Liver (tissue), 7 donors: ENCODE measurements at regions not wholly inside any gene's neighbourhood (a gene's known extent, or its start where the extent isn't known, plus 50 kb on each side); places are given as distances from the start of the nearest gene placed in this dataset.

Source experiments
- DNase-seq: peaks from one replicate; pipeline ENCODE4 v3.0.0-alpha.2; 2017; ENCODE audit warnings: low spot score
- H3K27ac ChIP-seq, 2 donors: one replicate each; pipeline ENCODE4 v1.7.0; 2013; ENCODE audit warnings: inconsistent platforms in 2 of 2, low read length in 2 of 2, control low read depth in 1 of 2, low read depth in 1 of 2, mild to moderate bottlenecking in 1 of 2
- H3K27me3 ChIP-seq, 4 donors: one replicate each; pipeline versions ENCODE4 v1.6.1 to v1.7.0; 2013; ENCODE audit warnings: low read length in 3 of 4, inconsistent platforms in 1 of 4, mild to moderate bottlenecking in 1 of 4, moderate library complexity in 1 of 4; ENCODE audit not compliant: control insufficient read depth in 4 of 4, insufficient read depth in 4 of 4
- H3K36me3 ChIP-seq, 4 donors: one replicate each; pipeline versions ENCODE4 v1.6.1 to v1.7.0; 2013; ENCODE audit warnings: low read length in 3 of 4, mild to moderate bottlenecking in 3 of 4, low read depth in 1 of 4, moderate library complexity in 1 of 4; ENCODE audit not compliant: control insufficient read depth in 4 of 4, insufficient read depth in 3 of 4
- H3K4me1 ChIP-seq, 4 donors: one replicate each; pipeline versions ENCODE4 v1.6.1 to v1.7.0; 2013; ENCODE audit warnings: low read length in 3 of 4, mild to moderate bottlenecking in 3 of 4, moderate library complexity in 1 of 4; ENCODE audit not compliant: control insufficient read depth in 4 of 4, insufficient read depth in 4 of 4
- H3K4me3 ChIP-seq, 3 donors: one replicate each; pipeline versions ENCODE4 v1.6.1 to v1.7.0; 2013; ENCODE audit warnings: low read length in 3 of 3, control low read depth in 1 of 3, low read depth in 1 of 3, mild to moderate bottlenecking in 1 of 3
- H3K9ac ChIP-seq, 2 donors: one replicate each; pipeline ENCODE4 v1.7.0; 2013; ENCODE audit warnings: low read length in 2 of 2, mild to moderate bottlenecking in 2 of 2, moderate library complexity in 2 of 2, control low read depth in 1 of 2, low read depth in 1 of 2
- H3K9me3 ChIP-seq, 4 donors: one replicate each; pipeline versions ENCODE4 v1.6.1 to v1.7.0; 2013; ENCODE audit warnings: low read length in 3 of 4; ENCODE audit not compliant: control insufficient read depth in 4 of 4
- ATF3 ChIP-seq: IDR thresholded peaks from 2 replicates; pipeline ENCODE4 v1.6.1; 2016; ENCODE audit warnings: antibody characterized with exemption
- EGR1 ChIP-seq, 2 donors: IDR thresholded peaks; 2 replicates each; pipeline ENCODE4 v1.6.1; 2016 to 2018; ENCODE audit warnings: antibody characterized with exemption in 2 of 2, low read depth in 2 of 2
- FOXA1 ChIP-seq: IDR thresholded peaks from 2 replicates; pipeline ENCODE4 v1.6.1; 2016; ENCODE audit warnings: antibody characterized with exemption
- FOXA2 ChIP-seq: IDR thresholded peaks from 2 replicates; pipeline ENCODE4 v1.6.1; 2016; ENCODE audit warnings: antibody characterized with exemption
- GABPA ChIP-seq, 2 donors: IDR thresholded peaks in 1 of 2; conservative IDR thresholded peaks in 1 of 2; 2 replicates each; pipeline ENCODE4 v1.6.1; 2016; ENCODE audit warnings: antibody characterized with exemption in 2 of 2, mild to moderate bottlenecking in 1 of 2, moderate library complexity in 1 of 2
- HNF4A ChIP-seq, 2 donors: conservative IDR thresholded peaks; 2 replicates each; pipeline ENCODE4 v1.6.1; 2016; ENCODE audit warnings: antibody characterized with exemption in 2 of 2, mild to moderate bottlenecking in 2 of 2
- HNF4G ChIP-seq: IDR thresholded peaks from 2 replicates; pipeline ENCODE4 v1.6.1; 2016; ENCODE audit warnings: antibody characterized with exemption
- NR2F2 ChIP-seq: IDR thresholded peaks from 2 replicates; pipeline ENCODE4 v1.6.1; 2016; ENCODE audit warnings: antibody characterized with exemption
- RAD21 ChIP-seq, 2 donors: IDR thresholded peaks; 2 replicates each; pipeline ENCODE4 v1.6.1; 2016; ENCODE audit warnings: antibody characterized with exemption in 2 of 2, mild to moderate bottlenecking in 2 of 2
- RXRA ChIP-seq, 2 donors: IDR thresholded peaks; 2 replicates each; pipeline ENCODE4 v1.6.1; 2017 to 2018; ENCODE audit warnings: antibody characterized with exemption in 2 of 2, mild to moderate bottlenecking in 1 of 2
- SP1 ChIP-seq: IDR thresholded peaks from 2 replicates; pipeline ENCODE4 v1.6.1; 2018; ENCODE audit warnings: antibody characterized with exemption, mild to moderate bottlenecking
- TAF1 ChIP-seq: conservative IDR thresholded peaks from 2 replicates; pipeline ENCODE4 v1.6.1; 2016; ENCODE audit warnings: antibody characterized with exemption, mild to moderate bottlenecking
- YY1 ChIP-seq: IDR thresholded peaks from 2 replicates; pipeline ENCODE4 v1.6.1; 2016; ENCODE audit warnings: antibody characterized with exemption, mild to moderate bottlenecking
- WGBS: extraction: QIAGEN DNeasy Blood & Tissue Kit; methylation state at CpG from one replicate; pipeline ENCODE4 v1.1.7; 2013; 5-methylcytosine and 5-hydroxymethylcytosine counted together
- TF ChIP-seq, protein P1 (sequence below): IDR thresholded peaks from 2 replicates; pipeline ENCODE4 v1.6.1; 2016; ENCODE audit warnings: antibody characterized with exemption
- TF ChIP-seq, protein P2 (sequence below): IDR thresholded peaks from 2 replicates; pipeline ENCODE4 v1.6.1; 2016; ENCODE audit warnings: antibody characterized with exemption, mild to moderate bottlenecking
- TF ChIP-seq, protein P3 (sequence below): IDR thresholded peaks from 2 replicates; pipeline ENCODE4 v1.6.1; 2016; ENCODE audit warnings: antibody characterized with exemption
- donor health status: healthy.
- donor health status: healthy.
- donor health status: healthy.
- donor health status: healthy.

DNA sequence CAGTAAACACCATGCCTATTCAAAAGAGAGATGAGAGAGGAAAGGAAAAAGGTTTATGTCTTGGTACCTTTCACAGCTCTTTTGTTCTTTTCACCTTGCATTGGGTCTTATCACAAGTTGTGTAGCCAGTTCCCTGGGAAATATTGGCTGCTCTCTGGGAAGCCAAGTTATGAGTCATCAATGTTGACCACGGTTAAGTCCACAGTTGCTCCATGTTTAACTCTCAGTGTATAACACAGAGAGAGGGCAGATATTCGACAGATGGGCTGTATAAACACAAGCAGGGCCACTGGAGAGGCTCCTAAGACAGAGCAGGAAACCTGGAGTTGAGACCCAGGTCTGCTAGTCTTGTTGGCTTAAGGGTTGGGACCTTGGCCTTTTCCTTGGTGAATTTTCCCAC lies 718.6 kb downstream of the QKI start:
- H3K36me3 ChIP-seq = no peaks in the 10 kb centered on the region
- 29% methylated on average over 2 of the region's 2 CpGs for WGBS
- no peak for DNase-seq
- H3K9ac ChIP-seq = no peak overlapping the region
- H3K27me3 ChIP-seq = peaks cover 0 to 3% (median under 1%) of the 10 kb centered on the region in 4 donors
- peaks cover 0 to 2% (median 0%) of the 10 kb centered on the region in 4 donors for H3K9me3 ChIP-seq
- no peak for TF ChIP-seq FOXA2
- TF ChIP-seq HNF4A (conservative IDR thresholded peaks at IDR 0.05) = no peak
- no peak for TF ChIP-seq EGR1 (IDR thresholded peaks at IDR 0.05; ENCODE audit: low read depth in 2 of 2)
- no peak for TF ChIP-seq TAF1
- no peak for TF ChIP-seq RAD21 (IDR thresholded peaks at IDR 0.05)
- no peak for TF ChIP-seq GABPA (IDR thresholded peaks at IDR 0.05 in 1 of 2, conservative IDR thresholded peaks at IDR 0.05 in 1 of 2)
- TF ChIP-seq YY1 = no peak
- TF ChIP-seq HNF4G = no peak
- no peak for TF ChIP-seq FOXA1
- no peak for TF ChIP-seq NR2F2
- no peak for TF ChIP-seq RXRA (IDR thresholded peaks at IDR 0.05)
- TF ChIP-seq, protein P1, sequence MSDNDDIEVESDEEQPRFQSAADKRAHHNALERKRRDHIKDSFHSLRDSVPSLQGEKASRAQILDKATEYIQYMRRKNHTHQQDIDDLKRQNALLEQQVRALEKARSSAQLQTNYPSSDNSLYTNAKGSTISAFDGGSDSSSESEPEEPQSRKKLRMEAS = no peak
- TF ChIP-seq ATF3 = no peak
- H3K27ac ChIP-seq = no peak overlapping the region
- H3K4me3 ChIP-seq = no peak overlapping the region
- H3K4me1 ChIP-seq = no peaks in the 10 kb centered on the region

- WGBS = 74% methylated on average over 2 of the region's 2 CpGs
- H3K9ac ChIP-seq = no peak overlapping the region
- TF ChIP-seq GABPA (IDR thresholded peaks at IDR 0.05 in 1 of 2, conservative IDR thresholded peaks at IDR 0.05 in 1 of 2) (no peak), SP1 (no peak), HNF4A (conservative IDR thresholded peaks at IDR 0.05) (no peak), FOXA2 (no peak), TAF1 (no peak), RAD21 (IDR thresholded peaks at IDR 0.05) (no peak), RXRA (IDR thresholded peaks at IDR 0.05) (no peak)
- TF ChIP-seq, protein P1 = no peak
- TF ChIP-seq, protein P2, sequence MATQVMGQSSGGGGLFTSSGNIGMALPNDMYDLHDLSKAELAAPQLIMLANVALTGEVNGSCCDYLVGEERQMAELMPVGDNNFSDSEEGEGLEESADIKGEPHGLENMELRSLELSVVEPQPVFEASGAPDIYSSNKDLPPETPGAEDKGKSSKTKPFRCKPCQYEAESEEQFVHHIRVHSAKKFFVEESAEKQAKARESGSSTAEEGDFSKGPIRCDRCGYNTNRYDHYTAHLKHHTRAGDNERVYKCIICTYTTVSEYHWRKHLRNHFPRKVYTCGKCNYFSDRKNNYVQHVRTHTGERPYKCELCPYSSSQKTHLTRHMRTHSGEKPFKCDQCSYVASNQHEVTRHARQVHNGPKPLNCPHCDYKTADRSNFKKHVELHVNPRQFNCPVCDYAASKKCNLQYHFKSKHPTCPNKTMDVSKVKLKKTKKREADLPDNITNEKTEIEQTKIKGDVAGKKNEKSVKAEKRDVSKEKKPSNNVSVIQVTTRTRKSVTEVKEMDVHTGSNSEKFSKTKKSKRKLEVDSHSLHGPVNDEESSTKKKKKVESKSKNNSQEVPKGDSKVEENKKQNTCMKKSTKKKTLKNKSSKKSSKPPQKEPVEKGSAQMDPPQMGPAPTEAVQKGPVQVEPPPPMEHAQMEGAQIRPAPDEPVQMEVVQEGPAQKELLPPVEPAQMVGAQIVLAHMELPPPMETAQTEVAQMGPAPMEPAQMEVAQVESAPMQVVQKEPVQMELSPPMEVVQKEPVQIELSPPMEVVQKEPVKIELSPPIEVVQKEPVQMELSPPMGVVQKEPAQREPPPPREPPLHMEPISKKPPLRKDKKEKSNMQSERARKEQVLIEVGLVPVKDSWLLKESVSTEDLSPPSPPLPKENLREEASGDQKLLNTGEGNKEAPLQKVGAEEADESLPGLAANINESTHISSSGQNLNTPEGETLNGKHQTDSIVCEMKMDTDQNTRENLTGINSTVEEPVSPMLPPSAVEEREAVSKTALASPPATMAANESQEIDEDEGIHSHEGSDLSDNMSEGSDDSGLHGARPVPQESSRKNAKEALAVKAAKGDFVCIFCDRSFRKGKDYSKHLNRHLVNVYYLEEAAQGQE = no peak
- no peak overlapping the region for H3K27ac ChIP-seq
- peaks cover 0 to 2% (median 0%) of the 10 kb centered on the region in 4 donors for H3K9me3 ChIP-seq
- peaks cover 0 to 3% (median 0%) of the 10 kb centered on the region in 4 donors for H3K27me3 ChIP-seq
- no peaks in the 10 kb centered on the region for H3K4me1 ChIP-seq
- no peaks in the 10 kb centered on the region for H3K36me3 ChIP-seq
- no peak for DNase-seq
- no peak overlapping the region for H3K4me3 ChIP-seq
Observed at GRCh38 chr6:164130585-164130984, 716.1 kb downstream of the QKI start.

- DNase-seq = no peak
- H3K27me3 ChIP-seq = no peaks in the 10 kb centered on the region
Observed at GRCh38 chr6:164130151-164130550, 715.6 kb downstream of the QKI start.

More at GRCh38 chr6:164130151-164130550, 715.6 kb downstream of the QKI start:
- no peaks in the 10 kb centered on the region for H3K36me3 ChIP-seq
- no peak overlapping the region for H3K27ac ChIP-seq
- H3K9ac ChIP-seq = no peak overlapping the region
- H3K4me3 ChIP-seq = no peak overlapping the region
- TF ChIP-seq HNF4G (no peak), SP1 (no peak)
- TF ChIP-seq, protein P2 = no peak
- TF ChIP-seq, protein P3, sequence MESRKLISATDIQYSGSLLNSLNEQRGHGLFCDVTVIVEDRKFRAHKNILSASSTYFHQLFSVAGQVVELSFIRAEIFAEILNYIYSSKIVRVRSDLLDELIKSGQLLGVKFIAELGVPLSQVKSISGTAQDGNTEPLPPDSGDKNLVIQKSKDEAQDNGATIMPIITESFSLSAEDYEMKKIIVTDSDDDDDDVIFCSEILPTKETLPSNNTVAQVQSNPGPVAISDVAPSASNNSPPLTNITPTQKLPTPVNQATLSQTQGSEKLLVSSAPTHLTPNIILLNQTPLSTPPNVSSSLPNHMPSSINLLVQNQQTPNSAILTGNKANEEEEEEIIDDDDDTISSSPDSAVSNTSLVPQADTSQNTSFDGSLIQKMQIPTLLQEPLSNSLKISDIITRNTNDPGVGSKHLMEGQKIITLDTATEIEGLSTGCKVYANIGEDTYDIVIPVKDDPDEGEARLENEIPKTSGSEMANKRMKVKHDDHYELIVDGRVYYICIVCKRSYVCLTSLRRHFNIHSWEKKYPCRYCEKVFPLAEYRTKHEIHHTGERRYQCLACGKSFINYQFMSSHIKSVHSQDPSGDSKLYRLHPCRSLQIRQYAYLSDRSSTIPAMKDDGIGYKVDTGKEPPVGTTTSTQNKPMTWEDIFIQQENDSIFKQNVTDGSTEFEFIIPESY = no peak
- no peaks in the 10 kb centered on the region for H3K4me1 ChIP-seq
- WGBS = 85% methylated on average over 2 of the region's 2 CpGs
- H3K9me3 ChIP-seq = no peaks in the 10 kb centered on the region
